Lower lobe of right lung (tissue), 2 donors: ENCODE measurements at regions not wholly inside any gene's neighbourhood (a gene's known extent, or its start where the extent isn't known, plus 50 kb on each side); places are given as distances from the start of the nearest gene placed in this dataset.
"Not testable (repeated sequence)": the region's sequence is repeated elsewhere in the genome, so short reads cannot be mapped to it uniquely, and the experiment has no call there.

Source experiments
- ATAC-seq, 2 donors: fragments of 200-7000 bp; cut with Tn5 transposase; one replicate each; pipeline ENCODE4 v1.9.1; 2020 to 2022; ENCODE audit warnings: mild to moderate bottlenecking in 2 of 2, moderate library complexity in 2 of 2
- DNase-seq: peaks from one replicate; pipeline ENCODE4 v3.0.0-alpha.2; 2020
- H3K27ac ChIP-seq: fragments of 200-600 bp; one replicate; pipeline ENCODE4 v1.8.0; 2022
- H3K27me3 ChIP-seq: fragments of 200-600 bp; one replicate; pipeline ENCODE4 v1.8.0; 2022; ENCODE audit warnings: low read depth
- H3K36me3 ChIP-seq: fragments of 200-600 bp; one replicate; pipeline ENCODE4 v1.8.0; 2022; ENCODE audit warnings: mild to moderate bottlenecking
- H3K4me1 ChIP-seq: fragments of 200-600 bp; one replicate; pipeline ENCODE4 v1.8.0; 2022
- H3K4me3 ChIP-seq: fragments of 200-600 bp; one replicate; pipeline ENCODE4 v1.8.0; 2022; ENCODE audit warnings: mild to moderate bottlenecking
- H3K9me3 ChIP-seq: fragments of 200-600 bp; one replicate; pipeline ENCODE4 v1.8.0; 2022
- CTCF ChIP-seq: fragments of 200-600 bp; IDR thresholded peaks from one replicate; pipeline ENCODE4 v1.8.0; 2022; ENCODE audit warnings: antibody characterized with exemption, mild to moderate bottlenecking
- intact Hi-C: fragments of 100-400 bp; cut with DNase I; formaldehyde crosslinking; loops from one replicate; pipeline ENCODE4 v1.11.0; 2022
- donor health status: DM: no; HTN: yes; CAD: no; lungs with severe emphysema.

- TF ChIP-seq CTCF: no peak
- H3K9me3 ChIP-seq: no peaks in the 10 kb centered on the region
- peaks cover 14% of the 10 kb centered on the region for H3K27me3 ChIP-seq
- no peak overlapping the region for H3K4me3 ChIP-seq
- DNase-seq (no peak), ATAC-seq (no peak)
- intact Hi-C loops: no loop called here
- no peak overlapping the region for H3K27ac ChIP-seq
- no peaks in the 10 kb centered on the region for H3K4me1 ChIP-seq
- H3K36me3 ChIP-seq: no peaks in the 10 kb centered on the region
Observed at GRCh38 chr5:135170500-135170899, 136.5 kb upstream of the PITX1 start.

- no peak for TF ChIP-seq CTCF
- Histone ChIP-seq H3K27ac (no peak overlapping the region), H3K4me3 (no peak overlapping the region), H3K36me3 (no peaks in the 10 kb centered on the region), H3K9me3 (no peaks in the 10 kb centered on the region), H3K27me3 (peaks cover 14% of the 10 kb centered on the region), H3K4me1 (no peaks in the 10 kb centered on the region)
- intact Hi-C loops: no loop called here
- DNase-seq (no peak), ATAC-seq (no peak)
Observed at GRCh38 chr5:135169753-135170152, 135.7 kb upstream of the PITX1 start.

GRCh38 chr5:135167634-135168033 is 133.6 kb upstream of the PITX1 start:
- peaks cover 18% of the 10 kb centered on the region for H3K27me3 ChIP-seq
- no peak for TF ChIP-seq CTCF
- DNase-seq (no peak), ATAC-seq (no peak)
- no peaks in the 10 kb centered on the region for H3K36me3 ChIP-seq
- H3K27ac ChIP-seq: no peak overlapping the region
- no peak overlapping the region for H3K4me3 ChIP-seq
- no peaks in the 10 kb centered on the region for H3K9me3 ChIP-seq
- intact Hi-C loops: no loop called here
- H3K4me1 ChIP-seq: no peaks in the 10 kb centered on the region

GRCh38 chr5:135164873-135165614 is 131.0 kb upstream of the PITX1 start:
- intact Hi-C loops, H3K27ac ChIP-seq, H3K4me3 ChIP-seq, ATAC-seq, H3K4me1 ChIP-seq, H3K9me3 ChIP-seq, H3K36me3 ChIP-seq, DNase-seq: not testable (repeated sequence)
- H3K27me3 ChIP-seq: peaks cover 14% of the 10 kb centered on the region

GRCh38 chr5:135163964-135164363 is 129.9 kb upstream of the PITX1 start:
- H3K27ac ChIP-seq: no peak overlapping the region
- peaks cover 8% of the 10 kb centered on the region for H3K27me3 ChIP-seq
- H3K36me3 ChIP-seq: no peaks in the 10 kb centered on the region
- H3K4me3 ChIP-seq: no peak overlapping the region
- peaks cover 1% of the 10 kb centered on the region for H3K9me3 ChIP-seq
- H3K4me1 ChIP-seq: no peaks in the 10 kb centered on the region
- DNase-seq (no peak), ATAC-seq (no peak)
- intact Hi-C loops: no loop called here
- no peak for TF ChIP-seq CTCF

GRCh38 chr5:135163391-135163790 is 129.4 kb upstream of the PITX1 start:
- H3K4me1 ChIP-seq: no peaks in the 10 kb centered on the region
- peaks cover 8% of the 10 kb centered on the region for H3K27me3 ChIP-seq
- H3K4me3 ChIP-seq: no peak overlapping the region
- intact Hi-C loops: no loop called here
- no peaks in the 10 kb centered on the region for H3K36me3 ChIP-seq
- DNase-seq (no peak), ATAC-seq (no peak)
- TF ChIP-seq CTCF: no peak
- peaks cover 6% of the 10 kb centered on the region for H3K9me3 ChIP-seq
- no peak overlapping the region for H3K27ac ChIP-seq
